Dendritic cell treated with granulocyte-macrophage colony-stimulating factor and Interleukin-4, amounts not matched to agents 40 ng/mL and 50 ng/mL, for 4 days (primary cell): ENCODE measurements at regions not wholly inside any gene's neighbourhood (a gene's known extent, or its start where the extent isn't known, plus 50 kb on each side); places are given as distances from the start of the nearest gene placed in this dataset.
"Not testable (repeated sequence)": the region's sequence is repeated elsewhere in the genome, so short reads cannot be mapped to it uniquely, and the experiment has no call there.

ENCODE experiments used
- H3K27ac Mint-ChIP-seq: one replicate; pipeline ENCODE4 v1.8.0; 2022; ENCODE audit warnings: mild to moderate bottlenecking, mixed read lengths
- H3K27me3 Mint-ChIP-seq: one replicate; pipeline ENCODE4 v1.8.0; 2022; ENCODE audit warnings: mild to moderate bottlenecking, mixed read lengths
- H3K36me3 Mint-ChIP-seq: one replicate; pipeline ENCODE4 v1.8.0; 2022; ENCODE audit warnings: low read depth, mixed read lengths
- H3K4me1 Mint-ChIP-seq: one replicate; pipeline ENCODE4 v1.8.0; 2022; ENCODE audit warnings: low read depth, mixed read lengths
- H3K4me3 Mint-ChIP-seq: one replicate; pipeline ENCODE4 v1.8.0; 2022; ENCODE audit warnings: mild to moderate bottlenecking, moderate library complexity, mixed read lengths
- H3K9me3 Mint-ChIP-seq: one replicate; pipeline ENCODE4 v1.8.0; 2022; ENCODE audit warnings: mixed read lengths
- intact Hi-C: fragments of 100-400 bp; cut with micrococcal nuclease; formaldehyde crosslinking; loops from one replicate; pipeline ENCODE4 v1.15.0; 2022

- intact Hi-C loops = no loop called here
- Mint-ChIP-seq H3K4me1 (no peaks in the 10 kb centered on the region), H3K27me3 (no peaks in the 10 kb centered on the region), H3K27ac (no peak overlapping the region), H3K4me3 (no peak overlapping the region), H3K36me3 (no peaks in the 10 kb centered on the region), H3K9me3 (no peaks in the 10 kb centered on the region)
These were observed 148.0 kb upstream of the MEOX2 start for GRCh38 chr7:15834446-15834845.

- Mint-ChIP-seq H3K4me3 (no peak overlapping the region), H3K4me1 (no peaks in the 10 kb centered on the region), H3K27me3 (no peaks in the 10 kb centered on the region), H3K36me3 (no peaks in the 10 kb centered on the region), H3K9me3 (no peaks in the 10 kb centered on the region), H3K27ac (no peak overlapping the region)
- intact Hi-C loops = no loop called here
These were observed 146.5 kb upstream of the MEOX2 start for GRCh38 chr7:15832996-15833395.

- Mint-ChIP-seq H3K27ac (no peak overlapping the region), H3K36me3 (no peaks in the 10 kb centered on the region), H3K4me3 (no peak overlapping the region), H3K4me1 (no peaks in the 10 kb centered on the region), H3K9me3 (no peaks in the 10 kb centered on the region), H3K27me3 (no peaks in the 10 kb centered on the region)
- intact Hi-C loops = no loop called here
These were observed 145.1 kb upstream of the MEOX2 start for GRCh38 chr7:15831606-15832005.

- Mint-ChIP-seq H3K4me1 (no peaks in the 10 kb centered on the region), H3K36me3 (no peaks in the 10 kb centered on the region), H3K4me3 (no peak overlapping the region), H3K27ac (no peak overlapping the region), H3K27me3 (no peaks in the 10 kb centered on the region), H3K9me3 (no peaks in the 10 kb centered on the region)
- intact Hi-C loops = no loop called here
These were observed 143.2 kb upstream of the MEOX2 start for GRCh38 chr7:15829691-15830090.

- no peak overlapping the region for H3K4me3 Mint-ChIP-seq
- H3K4me1 Mint-ChIP-seq = no peaks in the 10 kb centered on the region
- intact Hi-C loops = no loop called here
- no peaks in the 10 kb centered on the region for H3K36me3 Mint-ChIP-seq
- no peaks in the 10 kb centered on the region for H3K9me3 Mint-ChIP-seq
- H3K27ac Mint-ChIP-seq = no peak overlapping the region
- H3K27me3 Mint-ChIP-seq = no peaks in the 10 kb centered on the region
These were observed 142.4 kb upstream of the MEOX2 start for GRCh38 chr7:15828881-15829280.

GRCh38 chr7:15821484-15822427 is 135.3 kb upstream of the MEOX2 start:
- Mint-ChIP-seq H3K27ac (no peak overlapping the region), H3K4me3 (no peak overlapping the region), H3K27me3 (no peaks in the 10 kb centered on the region), H3K36me3 (no peaks in the 10 kb centered on the region), H3K4me1 (peaks cover 10% of the 10 kb centered on the region), H3K9me3 (no peaks in the 10 kb centered on the region)
- intact Hi-C loops = no loop called here

- H3K36me3 Mint-ChIP-seq = no peaks in the 10 kb centered on the region
- H3K4me1 Mint-ChIP-seq = peaks cover 10% of the 10 kb centered on the region
- no peaks in the 10 kb centered on the region for H3K27me3 Mint-ChIP-seq
- H3K9me3 Mint-ChIP-seq = no peaks in the 10 kb centered on the region
- H3K27ac Mint-ChIP-seq = no peak overlapping the region
- intact Hi-C loops = no loop called here
- H3K4me3 Mint-ChIP-seq = no peak overlapping the region
These were observed 133.8 kb upstream of the MEOX2 start for GRCh38 chr7:15820319-15820718.

- H3K27ac Mint-ChIP-seq = no peak overlapping the region
- peaks cover 10% of the 10 kb centered on the region for H3K4me1 Mint-ChIP-seq
- no peaks in the 10 kb centered on the region for H3K36me3 Mint-ChIP-seq
- intact Hi-C loops = no loop called here
- H3K9me3 Mint-ChIP-seq = no peaks in the 10 kb centered on the region
- H3K4me3 Mint-ChIP-seq = no peak overlapping the region
- no peaks in the 10 kb centered on the region for H3K27me3 Mint-ChIP-seq
These were observed 130.4 kb upstream of the MEOX2 start for GRCh38 chr7:15816835-15817426.

GRCh38 chr7:15813448-15813847 is 127.0 kb upstream of the MEOX2 start:
- H3K4me3 Mint-ChIP-seq = no peak overlapping the region
- H3K27me3 Mint-ChIP-seq = no peaks in the 10 kb centered on the region
- peaks cover 21% of the 10 kb centered on the region for H3K9me3 Mint-ChIP-seq
- no peaks in the 10 kb centered on the region for H3K36me3 Mint-ChIP-seq
- H3K27ac Mint-ChIP-seq = no peak overlapping the region
- peaks cover 10% of the 10 kb centered on the region for H3K4me1 Mint-ChIP-seq
- intact Hi-C loops = no loop called here

- peaks cover 24% of the 10 kb centered on the region for H3K9me3 Mint-ChIP-seq
- H3K27ac Mint-ChIP-seq, H3K36me3 Mint-ChIP-seq, intact Hi-C loops, H3K4me1 Mint-ChIP-seq, H3K4me3 Mint-ChIP-seq, H3K27me3 Mint-ChIP-seq: not testable (repeated sequence)
These were observed 123.9 kb upstream of the MEOX2 start for GRCh38 chr7:15810383-15810782.

GRCh38 chr7:15809936-15810335 is 123.5 kb upstream of the MEOX2 start:
- H3K27me3 Mint-ChIP-seq, H3K36me3 Mint-ChIP-seq, H3K27ac Mint-ChIP-seq, H3K4me1 Mint-ChIP-seq, intact Hi-C loops, H3K4me3 Mint-ChIP-seq: not testable (repeated sequence)
- H3K9me3 Mint-ChIP-seq = peaks cover 24% of the 10 kb centered on the region

GRCh38 chr7:15805891-15806290 is 119.4 kb upstream of the MEOX2 start:
- peaks cover 8% of the 10 kb centered on the region for H3K4me1 Mint-ChIP-seq

GRCh38 chr7:15802425-15802824 is 115.9 kb upstream of the MEOX2 start:
- Mint-ChIP-seq H3K27ac (no peak overlapping the region), H3K4me3 (no peak overlapping the region), H3K9me3 (no peaks in the 10 kb centered on the region), H3K36me3 (no peaks in the 10 kb centered on the region), H3K4me1 (no peaks in the 10 kb centered on the region), H3K27me3 (no peaks in the 10 kb centered on the region)
- intact Hi-C loops = no loop called here

More at GRCh38 chr7:15805891-15806290, 119.4 kb upstream of the MEOX2 start:
- H3K4me3 Mint-ChIP-seq = no peak overlapping the region
- H3K27me3 Mint-ChIP-seq = no peaks in the 10 kb centered on the region
- H3K36me3 Mint-ChIP-seq = no peaks in the 10 kb centered on the region
- intact Hi-C loops = no loop called here
- H3K9me3 Mint-ChIP-seq = peaks cover 22% of the 10 kb centered on the region
- H3K27ac Mint-ChIP-seq = no peak overlapping the region

- H3K36me3 Mint-ChIP-seq = no peaks in the 10 kb centered on the region
- H3K9me3 Mint-ChIP-seq = no peaks in the 10 kb centered on the region
- H3K4me1 Mint-ChIP-seq = no peaks in the 10 kb centered on the region
- no peak overlapping the region for H3K27ac Mint-ChIP-seq
- no peaks in the 10 kb centered on the region for H3K27me3 Mint-ChIP-seq
- H3K4me3 Mint-ChIP-seq = no peak overlapping the region
- intact Hi-C loops = no loop called here
These were observed 115.1 kb upstream of the MEOX2 start for GRCh38 chr7:15801551-15801950.
